Stomach (tissue), 8 donors: ENCODE measurements at regions not wholly inside any gene's neighbourhood (a gene's known extent, or its start where the extent isn't known, plus 50 kb on each side); places are given as distances from the start of the nearest gene placed in this dataset.

Experiments used
- DNase-seq, 2 donors: peaks; one replicate each; pipeline versions ENCODE4 v3.0.0 to v3.0.0-alpha.2; 2013 to 2019
- H3K27ac ChIP-seq, 5 donors: fragments of 200-600 bp in 4 of 5; sonication (generic) in 4 of 5; one replicate each; pipeline ENCODE4 v1.5.1; 2013 to 2019; ENCODE audit warnings: mild to moderate bottlenecking in 1 of 5, moderate library complexity in 1 of 5
- H3K27me3 ChIP-seq, 3 donors: fragments of 200-600 bp; sonication (generic); one replicate each; pipeline ENCODE4 v1.5.1; 2017 to 2019; ENCODE audit warnings: mixed run types in 1 of 3
- H3K36me3 ChIP-seq, 4 donors: fragments of 200-600 bp; sonication (generic); 1 replicate in 3 of 4; 2 replicates in 1 of 4; pipeline ENCODE4 v1.5.1; 2016 to 2019
- H3K4me1 ChIP-seq, 4 donors: fragments of 200-600 bp; sonication (generic); one replicate each; pipeline ENCODE4 v1.5.1; 2016 to 2019
- H3K4me3 ChIP-seq, 4 donors: fragments of 200-600 bp; sonication (generic) in 3 of 4; one replicate each; pipeline ENCODE4 v1.5.1; 2016 to 2019; ENCODE audit warnings: mild to moderate bottlenecking in 1 of 4
- H3K9me3 ChIP-seq, 4 donors: fragments of 200-600 bp; sonication (generic); one replicate each; pipeline ENCODE4 v1.5.1; 2016 to 2019
- CTCF ChIP-seq, 7 experiments: fragments of 450-650 bp in 4 of 7; fragments of 200-600 bp in 3 of 7; sonication (generic) in 3 of 7; IDR thresholded peaks; one replicate each; pipeline ENCODE4 v1.5.1; 2016 to 2019; ENCODE audit warnings: antibody characterized with exemption in 7 of 7, control low read depth in 2 of 7, mild to moderate bottlenecking in 1 of 7
- EP300 ChIP-seq: sonication (generic); formaldehyde crosslinking; IDR thresholded peaks from one replicate; pipeline ENCODE4 v1.6.1; 2017; ENCODE audit warnings: antibody characterized with exemption
- POLR2A ChIP-seq, 4 donors: fragments of 450-650 bp; IDR thresholded peaks; one replicate each; pipeline ENCODE4 v1.6.1; 2016; ENCODE audit warnings: antibody characterized with exemption in 4 of 4, control low read depth in 2 of 4, mild to moderate bottlenecking in 1 of 4, moderate library complexity in 1 of 4
- POLR2AphosphoS5 ChIP-seq, 3 donors: sonication (generic); formaldehyde crosslinking; IDR thresholded peaks; one replicate each; pipeline ENCODE4 v1.6.1; 2016; ENCODE audit warnings: antibody characterized with exemption in 3 of 3
- WGBS, 5 donors: extraction: QIAGEN DNeasy Blood & Tissue Kit in 3 of 5; methylation state at CpG; one replicate each; pipeline versions ENCODE4 v1.1.5 to v1.1.7; 2013 to 2018; 5-methylcytosine and 5-hydroxymethylcytosine counted together
- intact Hi-C: fragments of 100-400 bp; cut with DNase I; formaldehyde crosslinking; loops from one replicate; pipeline ENCODE4 v1.15.1; 2023; ENCODE audit warnings: low total_unique reads
- donor health status: healthy with polysubstance abuse.
- donor health status: Bipolar disorder and iron deficiency.
- donor health status: healthy.

GRCh38 chr14:82710267-82710841, 1176.7 kb upstream of the SEL1L start:
- H3K36me3 ChIP-seq, result no peaks in the 10 kb centered on the region
- H3K27ac ChIP-seq, result no peak overlapping the region
- WGBS, 5 donors, result 36 to 51% (median 39%) methylated on average over 4 of the region's 4 CpGs
- intact Hi-C loops, result no loop called here
- no peaks in the 10 kb centered on the region for H3K27me3 ChIP-seq
- TF ChIP-seq POLR2A (IDR thresholded peaks at IDR 0.05) (no peak), CTCF (IDR thresholded peaks at IDR 0.05) (peak in 4 of 7 experiments; percentile 53 to 62 (median 58)), POLR2AphosphoS5 (IDR thresholded peaks at IDR 0.05) (no peak)
- H3K9me3 ChIP-seq, result peaks cover 0 to 6% (median 0%) of the 10 kb centered on the region in 4 donors
- H3K4me1 ChIP-seq, result no peaks in the 10 kb centered on the region
- H3K4me3 ChIP-seq, result no peak overlapping the region
- DNase-seq, result peak; percentile 63 to 72

- WGBS, 5 donors, result 54 to 70% (median 60%) methylated on average over 4 of the region's 4 CpGs
- H3K4me3 ChIP-seq, result no peak overlapping the region
- DNase-seq, result no peak
- no peaks in the 10 kb centered on the region for H3K9me3 ChIP-seq
- H3K27me3 ChIP-seq, result no peaks in the 10 kb centered on the region
- H3K4me1 ChIP-seq, result peaks cover 0 to 9% (median 0%) of the 10 kb centered on the region in 4 donors
- no peak overlapping the region for H3K27ac ChIP-seq
- TF ChIP-seq CTCF (IDR thresholded peaks at IDR 0.05), result no peak
- TF ChIP-seq EP300, result no peak
- no peak for TF ChIP-seq POLR2A (IDR thresholded peaks at IDR 0.05)
- TF ChIP-seq POLR2AphosphoS5 (IDR thresholded peaks at IDR 0.05), result no peak
- intact Hi-C loops, result no loop called here
- H3K36me3 ChIP-seq, result no peaks in the 10 kb centered on the region
Measured at GRCh38 chr14:82719617-82720016, 1186.0 kb upstream of the SEL1L start.

DNA sequence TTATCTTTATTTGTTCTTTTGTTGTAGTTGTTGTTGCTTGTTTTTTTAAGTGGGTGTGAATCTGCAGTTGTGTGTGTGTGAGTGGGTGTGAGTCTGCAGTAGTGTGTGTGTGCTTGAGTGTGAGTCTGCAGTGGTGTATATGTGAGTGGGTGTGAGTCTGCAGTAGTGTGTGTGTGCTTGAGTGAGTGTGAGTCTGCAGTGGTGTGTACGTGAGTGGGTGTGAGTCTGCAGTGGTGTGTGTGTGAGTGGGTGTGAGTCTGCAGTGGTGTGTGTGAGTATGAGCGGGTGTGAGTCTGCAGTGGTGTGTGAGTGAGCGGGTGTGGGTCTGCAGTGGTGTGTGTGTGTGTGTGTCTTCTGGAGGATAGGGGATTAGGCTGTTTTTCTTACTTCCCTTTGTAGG, 1186.8 kb upstream of the SEL1L start:
- 57 to 98% (median 77%) methylated on average over 3 of the region's 3 CpGs for WGBS, 5 donors
- H3K27ac ChIP-seq, result no peak overlapping the region
- no peak for DNase-seq
- peaks cover 0 to 10% (median 0%) of the 10 kb centered on the region in 4 donors for H3K4me1 ChIP-seq
- TF ChIP-seq POLR2AphosphoS5 (IDR thresholded peaks at IDR 0.05) (no peak), EP300 (no peak), POLR2A (IDR thresholded peaks at IDR 0.05) (no peak), CTCF (IDR thresholded peaks at IDR 0.05) (no peak)
- H3K9me3 ChIP-seq, result no peaks in the 10 kb centered on the region
- no peaks in the 10 kb centered on the region for H3K36me3 ChIP-seq
- H3K4me3 ChIP-seq, result no peak overlapping the region
- intact Hi-C loops, result no loop called here
- H3K27me3 ChIP-seq, result no peaks in the 10 kb centered on the region

DNA sequence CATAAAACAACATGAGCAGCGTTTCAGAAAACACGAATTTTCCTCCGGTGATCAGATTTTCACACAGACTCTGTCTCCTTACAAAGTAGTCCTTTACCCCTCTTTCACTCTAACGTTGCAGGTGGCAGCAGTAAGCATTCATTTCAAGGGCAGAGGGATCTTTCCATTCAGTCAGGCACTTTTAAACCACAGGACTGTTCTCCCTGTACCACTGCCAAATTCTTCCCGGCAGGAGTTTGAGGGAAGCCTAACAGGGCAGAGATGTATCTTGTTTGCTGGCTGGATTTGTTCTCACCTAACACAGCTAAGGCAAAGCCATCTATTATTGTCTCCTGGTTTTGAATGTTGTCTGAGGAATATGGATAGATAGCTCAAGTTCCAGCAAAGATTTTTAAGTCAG, 1187.3 kb upstream of the SEL1L start:
- no peak for TF ChIP-seq EP300
- no peak for TF ChIP-seq POLR2AphosphoS5 (IDR thresholded peaks at IDR 0.05)
- no peak for TF ChIP-seq CTCF (IDR thresholded peaks at IDR 0.05)
- TF ChIP-seq POLR2A (IDR thresholded peaks at IDR 0.05), result no peak
- Histone ChIP-seq H3K4me3 (no peak overlapping the region), H3K36me3 (no peaks in the 10 kb centered on the region), H3K9me3 (no peaks in the 10 kb centered on the region), H3K27ac (no peak overlapping the region), H3K27me3 (no peaks in the 10 kb centered on the region), H3K4me1 (peaks cover 0 to 10% (median 0%) of the 10 kb centered on the region in 4 donors)
- 38 to 52% (median 46%) methylated on average over 5 of the region's 5 CpGs for WGBS, 5 donors
- peak in 1 of 2 donors; percentile 15 for DNase-seq
- intact Hi-C loops, result no loop called here
